ENCODE measurements at regions not wholly inside any gene's neighbourhood (a gene's known extent, or its start where the extent isn't known, plus 50 kb on each side); places are given as distances from the start of the nearest gene placed in this dataset.

DNA sequence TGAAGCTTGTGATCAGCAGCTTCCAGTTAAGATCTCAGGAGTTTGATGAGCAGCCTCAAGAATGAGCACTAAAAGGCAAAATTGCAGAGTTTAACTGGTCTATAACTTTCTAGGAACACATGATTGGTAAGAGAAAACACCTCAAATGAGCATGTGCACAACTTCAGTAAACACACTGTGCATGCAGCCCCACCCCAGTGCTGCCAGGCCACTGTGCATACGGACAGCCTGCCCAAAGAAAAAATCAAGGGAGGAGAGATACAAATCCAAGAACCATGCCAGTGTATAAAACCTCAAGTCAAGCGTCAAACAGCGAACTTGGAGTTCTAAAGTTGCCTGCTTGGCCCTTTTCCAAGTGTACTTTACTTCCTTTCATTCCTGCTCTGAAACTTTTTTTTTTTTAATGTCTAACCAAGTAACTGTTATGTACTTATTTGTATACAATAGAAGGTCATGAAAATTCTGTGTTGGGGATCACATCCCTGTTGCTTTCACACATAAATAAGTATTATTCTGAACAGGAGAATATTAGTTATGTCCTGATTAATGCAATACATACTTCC lies 125.6 kb upstream of the TSLP start:
- H3K4me3 ChIP-seq (ENCODE audit: low read length): no peak overlapping the region
- DNase-seq (ENCODE audit: low read depth): no peak
- TF ChIP-seq, protein P1, sequence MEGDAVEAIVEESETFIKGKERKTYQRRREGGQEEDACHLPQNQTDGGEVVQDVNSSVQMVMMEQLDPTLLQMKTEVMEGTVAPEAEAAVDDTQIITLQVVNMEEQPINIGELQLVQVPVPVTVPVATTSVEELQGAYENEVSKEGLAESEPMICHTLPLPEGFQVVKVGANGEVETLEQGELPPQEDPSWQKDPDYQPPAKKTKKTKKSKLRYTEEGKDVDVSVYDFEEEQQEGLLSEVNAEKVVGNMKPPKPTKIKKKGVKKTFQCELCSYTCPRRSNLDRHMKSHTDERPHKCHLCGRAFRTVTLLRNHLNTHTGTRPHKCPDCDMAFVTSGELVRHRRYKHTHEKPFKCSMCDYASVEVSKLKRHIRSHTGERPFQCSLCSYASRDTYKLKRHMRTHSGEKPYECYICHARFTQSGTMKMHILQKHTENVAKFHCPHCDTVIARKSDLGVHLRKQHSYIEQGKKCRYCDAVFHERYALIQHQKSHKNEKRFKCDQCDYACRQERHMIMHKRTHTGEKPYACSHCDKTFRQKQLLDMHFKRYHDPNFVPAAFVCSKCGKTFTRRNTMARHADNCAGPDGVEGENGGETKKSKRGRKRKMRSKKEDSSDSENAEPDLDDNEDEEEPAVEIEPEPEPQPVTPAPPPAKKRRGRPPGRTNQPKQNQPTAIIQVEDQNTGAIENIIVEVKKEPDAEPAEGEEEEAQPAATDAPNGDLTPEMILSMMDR (conservative IDR thresholded peaks at IDR 0.05; ENCODE audit: low read depth, low read length): no peak

- H3K4me3 ChIP-seq (ENCODE audit: low read length): no peak overlapping the region
- DNase-seq (ENCODE audit: low read depth): peak; percentile 66
- TF ChIP-seq, protein P1 (conservative IDR thresholded peaks at IDR 0.05; ENCODE audit: low read depth, low read length): no peak
These were observed 120.1 kb upstream of the TSLP start for GRCh38 chr5:110951373-110951791.

DNA sequence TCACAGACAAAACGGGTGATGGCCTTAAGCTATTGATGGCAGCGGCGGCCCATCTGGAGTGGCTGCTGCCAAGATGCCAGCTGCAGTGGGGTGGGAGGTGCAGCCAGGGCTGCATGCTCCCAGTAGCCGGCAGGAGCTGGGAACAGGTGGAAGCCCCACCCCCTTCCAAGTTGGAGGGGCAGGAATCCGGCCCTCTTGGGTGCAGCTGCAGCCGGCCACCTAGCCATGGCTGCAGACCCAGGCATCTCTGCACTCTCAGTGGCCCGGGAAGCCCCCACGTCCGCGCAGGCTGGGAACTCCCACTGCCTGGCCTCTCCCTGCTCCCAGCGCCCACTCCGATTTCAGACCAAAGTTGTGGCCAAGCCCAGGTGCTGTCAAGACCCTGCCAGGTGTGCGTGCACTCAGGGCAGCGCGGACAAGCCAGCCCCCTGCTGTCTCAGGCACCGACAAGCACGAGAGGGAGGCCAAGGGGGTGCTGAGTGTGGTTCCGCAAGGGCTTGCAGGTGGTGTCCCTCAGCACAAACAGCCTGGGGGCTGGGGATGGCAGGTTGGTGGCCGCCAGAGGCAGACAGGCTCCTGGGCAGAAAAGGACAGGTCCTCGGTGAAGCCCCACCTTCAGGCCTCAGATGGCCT lies 115.1 kb upstream of the TSLP start:
- no peak overlapping the region for H3K4me3 ChIP-seq (ENCODE audit: low read length)
- no peak for DNase-seq (ENCODE audit: low read depth)
- TF ChIP-seq, protein P1 (conservative IDR thresholded peaks at IDR 0.05; ENCODE audit: low read depth, low read length): no peak

GRCh38 chr5:110956913-110957813 lies 114.3 kb upstream of the TSLP start:
- TF ChIP-seq, protein P1 (conservative IDR thresholded peaks at IDR 0.05; ENCODE audit: low read depth, low read length): no peak
- DNase-seq (ENCODE audit: low read depth): no peak
- no peak overlapping the region for H3K4me3 ChIP-seq (ENCODE audit: low read length)

- TF ChIP-seq, protein P1 (conservative IDR thresholded peaks at IDR 0.05; ENCODE audit: low read depth, low read length): no peak
- DNase-seq (ENCODE audit: low read depth): no peak
- no peak overlapping the region for H3K4me3 ChIP-seq (ENCODE audit: low read length)
These were observed 113.6 kb upstream of the TSLP start for GRCh38 chr5:110957934-110958333.

- TF ChIP-seq, protein P1 (conservative IDR thresholded peaks at IDR 0.05; ENCODE audit: low read depth, low read length): no peak
- DNase-seq (ENCODE audit: low read depth): no peak
- H3K4me3 ChIP-seq (ENCODE audit: low read length): no peak overlapping the region
These were observed 108.0 kb upstream of the TSLP start for GRCh38 chr5:110963495-110963894.

Measured in retinal pigment epithelial cell (primary cell).